ENCODE measurements at regions not wholly inside any gene's neighbourhood (a gene's known extent, or its start where the extent isn't known, plus 50 kb on each side); places are given as distances from the start of the nearest gene placed in this dataset.

- H3K79me2 ChIP-seq (replicated peaks; ENCODE audit: insufficient read depth, low read length), result no peaks in the 10 kb centered on the region
- H3F3A ChIP-seq (ENCODE audit: insufficient read depth, low read length, poor library complexity, severe bottlenecking), result no peaks in the 10 kb centered on the region
- H3K36me3 ChIP-seq (ENCODE audit: insufficient read depth, low read length), result no peaks in the 10 kb centered on the region
- H3K4me3 ChIP-seq (ENCODE audit: low read length), result no peak overlapping the region
- H3K27ac ChIP-seq (ENCODE audit: low read length), result no peak overlapping the region
- no peak overlapping the region for H2AFZ ChIP-seq (ENCODE audit: low read depth, low read length)
- H3K9me2 ChIP-seq (ENCODE audit: insufficient read depth, low read length), result no peaks in the 10 kb centered on the region
- no peaks in the 10 kb centered on the region for H4K20me1 ChIP-seq (ENCODE audit: insufficient read depth)
- TF ChIP-seq EZH2 (IDR thresholded peaks at IDR 0.05; ENCODE audit: borderline replicate concordance, insufficient read depth, low read length, poor library complexity, severe bottlenecking) (no peak), CTCF (IDR thresholded peaks at IDR 0.05; ENCODE audit: poor library complexity, severe bottlenecking) (no peak), MXI1 (conservative IDR thresholded peaks at IDR 0.05; ENCODE audit: poor library complexity, severe bottlenecking) (no peak), TAF1 (IDR thresholded peaks at IDR 0.05; ENCODE audit: low read depth) (no peak), REST (IDR thresholded peaks at IDR 0.05; ENCODE audit: borderline replicate concordance) (no peak), SMC3 (conservative IDR thresholded peaks at IDR 0.05; ENCODE audit: poor library complexity) (no peak), EP300 (conservative IDR thresholded peaks at IDR 0.05; ENCODE audit: poor library complexity, severe bottlenecking) (no peak), RAD21 (conservative IDR thresholded peaks at IDR 0.05) (no peak), POLR2AphosphoS5 (IDR thresholded peaks at IDR 0.05) (no peak)
- H3K9ac ChIP-seq (ENCODE audit: low read length), result no peak overlapping the region
- H3K9me3 ChIP-seq (ENCODE audit: low read length), result no peaks in the 10 kb centered on the region
- no peaks in the 10 kb centered on the region for H3K27me3 ChIP-seq (ENCODE audit: insufficient read depth, low read depth, low read length)
- no peak overlapping the region for H3K4me2 ChIP-seq (ENCODE audit: low read length)
Observed at GRCh38 chr4:170248029-170248428, 158.3 kb upstream of the AADAT start.

- Histone ChIP-seq H3K4me2 (ENCODE audit: low read length) (no peak overlapping the region), H3K9me2 (ENCODE audit: insufficient read depth, low read length) (no peaks in the 10 kb centered on the region), H3K9ac (ENCODE audit: low read length) (no peak overlapping the region), H3K9me3 (ENCODE audit: low read length) (no peaks in the 10 kb centered on the region), H3K27me3 (ENCODE audit: insufficient read depth, low read depth, low read length) (no peaks in the 10 kb centered on the region), H2AFZ (ENCODE audit: low read depth, low read length) (no peak overlapping the region), H3K27ac (ENCODE audit: low read length) (no peak overlapping the region), H3K4me3 (ENCODE audit: low read length) (no peak overlapping the region), H3F3A (ENCODE audit: insufficient read depth, low read length, poor library complexity, severe bottlenecking) (no peaks in the 10 kb centered on the region), H3K79me2 (replicated peaks; ENCODE audit: insufficient read depth, low read length) (no peaks in the 10 kb centered on the region), H3K36me3 (ENCODE audit: insufficient read depth, low read length) (no peaks in the 10 kb centered on the region), H4K20me1 (ENCODE audit: insufficient read depth) (no peaks in the 10 kb centered on the region)
- TF ChIP-seq REST (IDR thresholded peaks at IDR 0.05; ENCODE audit: borderline replicate concordance) (no peak), RAD21 (conservative IDR thresholded peaks at IDR 0.05) (no peak), SMC3 (conservative IDR thresholded peaks at IDR 0.05; ENCODE audit: poor library complexity) (no peak), EP300 (conservative IDR thresholded peaks at IDR 0.05; ENCODE audit: poor library complexity, severe bottlenecking) (no peak), TAF1 (IDR thresholded peaks at IDR 0.05; ENCODE audit: low read depth) (no peak), CTCF (IDR thresholded peaks at IDR 0.05; ENCODE audit: poor library complexity, severe bottlenecking) (no peak)
Observed at GRCh38 chr4:170247596-170247995, 157.8 kb upstream of the AADAT start.
